HepG2 (cell line): ENCODE measurements at regions not wholly inside any gene's neighbourhood (a gene's known extent, or its start where the extent isn't known, plus 50 kb on each side); places are given as distances from the start of the nearest gene placed in this dataset.
A peak's percentile ranks its signal among the peaks of the same experiment; 100 is the strongest.
"Not testable (repeated sequence)": the region's sequence is repeated elsewhere in the genome, so short reads cannot be mapped to it uniquely, and the experiment has no call there.

Source experiments
- ATAC-seq: fragments of 200-7000 bp; cut with Tn5 transposase; 3 replicates; pipeline ENCODE4 v1.9.1; 2020; ENCODE audit warnings: mild to moderate bottlenecking, moderate library complexity
- BruUV-seq: library from RNA; stranded (reverse); fragments of 400-500 nt; replicated peaks from 2 replicates; lab custom pipeline; 2021; lab: Mats Ljungman, UMichigan
- CTCF ChIA-PET: fragments of 300-600 bp; formaldehyde crosslinking; extraction: SDS; loops from one replicate; lab custom pipeline; 2021; ENCODE audit warnings: low total read pairs, inconsistent platforms, low intra/inter-chr PET ratio; lab: Yijun Ruan, JAX
- POLR2A ChIA-PET: fragments of 350-600 bp; sonication (Branson Sonifier 250); formaldehyde crosslinking; loops from one replicate; lab custom pipeline; 2020; ENCODE audit warnings: antibody characterized with exemption, inconsistent platforms; lab: Yijun Ruan, JAX
- DNase-seq: peaks from one replicate; pipeline ENCODE4 v3.0.0-alpha.2; 2015; ENCODE audit warnings: low spot score
- FAIRE-seq: peaks from 3 replicates; lab custom pipeline; 2011; peaks lifted over from hg19 to GRCh38; lab: Jason Lieb, UNC
- H2AFZ ChIP-seq: one replicate; pipeline ENCODE4 v1.6.1; 2011; ENCODE audit warnings: low read length, inconsistent platforms
- H3K27ac ChIP-seq: fragments of 300-600 bp; 3 replicates; pipeline ENCODE4 v1.8.0; 2011; ENCODE audit warnings: mixed run types, mild to moderate bottlenecking, mixed read lengths, low read length, inconsistent platforms; ENCODE audit not compliant: insufficient read depth; ENCODE audit errors: extremely low read length
- H3K27me3 ChIP-seq, 2 experiments: fragments of 200-600 bp in 1 of 2; 2 replicates in 1 of 2; 3 replicates in 1 of 2; pipeline versions ENCODE4 v1.6.0 to v1.8.0; 2011; ENCODE audit warnings: low read length in 2 of 2, mild to moderate bottlenecking in 2 of 2, moderate library complexity in 2 of 2, inconsistent platforms in 1 of 2; ENCODE audit not compliant: insufficient read depth in 2 of 2, control insufficient read depth in 1 of 2
- H3K36me3 ChIP-seq, 2 experiments: fragments of 200-600 bp in 1 of 2; replicated peaks in 1 of 2; 2 replicates in 1 of 2; 3 replicates in 1 of 2; pipeline versions ENCODE4 v1.5.1 to v1.8.0; 2011; ENCODE audit warnings: low read length in 2 of 2, inconsistent platforms in 1 of 2; ENCODE audit not compliant: insufficient read depth in 2 of 2, control insufficient read depth in 1 of 2
- H3K4me1 ChIP-seq: 2 replicates; pipeline ENCODE4 v1.5.1; 2012; ENCODE audit warnings: low read length, inconsistent platforms; ENCODE audit not compliant: insufficient read depth
- H3K4me2 ChIP-seq: 2 replicates; pipeline ENCODE4 v1.6.0; 2011; ENCODE audit warnings: low read depth, low read length, inconsistent platforms
- H3K4me3 ChIP-seq, 3 experiments: fragments of 200-600 bp in 1 of 3; sonication (generic), shearing (Covaris generic) in 1 of 3; replicated peaks in 1 of 3; 2 replicates each; pipeline ENCODE4 v1.5.1; 2011 to 2016; ENCODE audit warnings: low read length in 3 of 3, inconsistent platforms in 2 of 3, low read depth in 2 of 3, mild to moderate bottlenecking in 2 of 3, control low read depth in 1 of 3, mixed read lengths in 1 of 3; ENCODE audit not compliant: insufficient read depth in 1 of 3
- H3K79me2 ChIP-seq: one replicate; pipeline ENCODE4 v1.6.1; 2011; ENCODE audit warnings: low read length, inconsistent platforms; ENCODE audit not compliant: insufficient read depth
- H3K9ac ChIP-seq: 2 replicates; pipeline ENCODE4 v1.6.0; 2011; ENCODE audit warnings: mild to moderate bottlenecking, low read depth, low read length, inconsistent platforms; ENCODE audit not compliant: insufficient read depth
- H3K9me3 ChIP-seq: 2 replicates; pipeline ENCODE4 v1.5.1; 2012; ENCODE audit warnings: mild to moderate bottlenecking, low read length
- H4K20me1 ChIP-seq: 2 replicates; pipeline ENCODE4 v1.6.0; 2011; ENCODE audit warnings: inconsistent platforms, mild to moderate bottlenecking, low read length, moderate library complexity; ENCODE audit not compliant: insufficient read depth
- KAT2B ChIP-seq: fragments of 150-350 bp; IDR thresholded peaks from 2 replicates; pipeline ENCODE4 v1.6.1; 2014; ENCODE audit warnings: low read depth, low read length, borderline replicate concordance
- NFE2L2 ChIP-seq: fragments of 150-350 bp; IDR thresholded peaks from 2 replicates; pipeline ENCODE4 v1.6.1; 2014; ENCODE audit warnings: low read length
- WGBS: methylation state at CpG from one replicate; pipeline ENCODE4 v1.1.6; 2017; ENCODE audit warnings: low lambda C conversion rate; 5-methylcytosine and 5-hydroxymethylcytosine counted together
- in situ Hi-C: cut with HindIII; loops from 2 replicates; pipeline ENCODE4 v1.10.0; 2017; ENCODE audit warnings: low pct_unique_long_range_greater_than_20kb; ENCODE audit not compliant: extremely low pct_ligation_motif_present
- intact Hi-C: fragments of 100-400 bp; cut with micrococcal nuclease; formaldehyde crosslinking; loops from one replicate; pipeline ENCODE4 v1.10.0; 2022; ENCODE audit not compliant: unreplicated experiment

DNA sequence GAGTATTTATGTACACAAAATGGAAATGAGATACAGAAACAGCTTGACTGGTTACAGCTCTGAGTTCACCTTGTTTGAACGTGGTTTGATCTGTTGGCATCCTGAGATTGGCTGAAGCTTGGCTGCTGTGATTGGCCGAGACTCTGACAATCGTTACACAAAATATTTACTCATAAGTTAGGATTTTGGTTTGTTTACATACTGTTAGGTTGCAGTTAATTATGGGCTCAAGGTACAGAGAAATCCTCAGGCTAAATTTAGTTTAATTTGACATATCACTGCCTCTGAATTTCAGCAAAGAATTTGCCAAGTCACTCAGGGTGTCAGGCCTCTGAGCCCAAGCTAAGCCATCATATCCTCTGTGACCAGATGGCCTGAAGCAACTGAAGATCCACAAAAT, 227.3 kb downstream of the COPRS start:
- ChIA-PET CTCF (no interaction called here), POLR2A (no interaction called here)
- H3K36me3 ChIP-seq = no peaks in the 10 kb centered on the region
- H2AFZ ChIP-seq = no peak overlapping the region
- no peak overlapping the region for H3K9ac ChIP-seq
- H4K20me1 ChIP-seq = no peaks in the 10 kb centered on the region
- peaks cover under 1% of the 10 kb centered on the region; the same call in 1 of the 2 replicates for H3K9me3 ChIP-seq
- no peaks in the 10 kb centered on the region for H3K79me2 ChIP-seq
- H3K4me3 ChIP-seq = no peak overlapping the region
- H3K4me1 ChIP-seq = peaks cover 9% of the 10 kb centered on the region
- no peaks in the 10 kb centered on the region for H3K27me3 ChIP-seq
- no TSS peak for BruUV-seq
- FAIRE-seq (no peak), ATAC-seq (no peak; the same call in 2 of the 3 replicates), DNase-seq (no peak)
- 0 out of 2 replicates have a peak overlapping the region, but pooled peaks have one; percentile 37 for H3K4me2 ChIP-seq
- whole genome bisulfite sequencing = 4% methylated on average over 3 of the region's 3 CpGs
- intact Hi-C loops (no loop called here), in situ Hi-C loops (no loop called here)
- TF ChIP-seq NFE2L2 = peak; percentile 70
- TF ChIP-seq KAT2B = no peak
- no peak overlapping the region for H3K27ac ChIP-seq

DNA sequence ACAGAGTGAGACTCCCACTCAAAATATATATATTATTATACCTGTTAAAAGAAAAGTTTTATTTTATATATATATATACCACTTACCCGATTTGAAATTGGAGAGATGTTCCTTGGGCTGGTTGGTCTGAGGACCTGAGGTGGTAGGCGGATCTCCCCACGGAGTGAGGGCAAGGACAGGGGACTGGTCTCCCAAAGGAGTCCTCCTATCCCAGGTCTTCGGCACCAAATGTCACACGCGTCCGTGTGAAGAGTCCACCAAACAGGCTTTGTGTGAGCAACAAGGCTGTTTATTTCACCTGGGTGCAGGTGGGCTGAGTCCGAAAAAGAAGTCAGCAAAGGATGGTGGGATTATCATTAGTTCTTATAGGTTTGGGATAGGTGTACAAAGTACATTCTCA, 228.2 kb downstream of the COPRS start:
- H3K79me2 ChIP-seq, DNase-seq, H3K4me2 ChIP-seq, POLR2A ChIA-PET, ATAC-seq, H2AFZ ChIP-seq, H3K27ac ChIP-seq, intact Hi-C loops, H3K27me3 ChIP-seq, H3K36me3 ChIP-seq, FAIRE-seq, H3K9ac ChIP-seq, H3K4me1 ChIP-seq, BruUV-seq, in situ Hi-C loops, CTCF ChIA-PET, H4K20me1 ChIP-seq, H3K9me3 ChIP-seq, H3K4me3 ChIP-seq: not testable (repeated sequence)
- WGBS = 87% methylated on average over 8 of the region's 8 CpGs
